ENCODE measurements at regions not wholly inside any gene's neighbourhood (a gene's known extent, or its start where the extent isn't known, plus 50 kb on each side); places are given as distances from the start of the nearest gene placed in this dataset.
"Not testable (repeated sequence)": the region's sequence is repeated elsewhere in the genome, so short reads cannot be mapped to it uniquely, and the experiment has no call there.

DNA sequence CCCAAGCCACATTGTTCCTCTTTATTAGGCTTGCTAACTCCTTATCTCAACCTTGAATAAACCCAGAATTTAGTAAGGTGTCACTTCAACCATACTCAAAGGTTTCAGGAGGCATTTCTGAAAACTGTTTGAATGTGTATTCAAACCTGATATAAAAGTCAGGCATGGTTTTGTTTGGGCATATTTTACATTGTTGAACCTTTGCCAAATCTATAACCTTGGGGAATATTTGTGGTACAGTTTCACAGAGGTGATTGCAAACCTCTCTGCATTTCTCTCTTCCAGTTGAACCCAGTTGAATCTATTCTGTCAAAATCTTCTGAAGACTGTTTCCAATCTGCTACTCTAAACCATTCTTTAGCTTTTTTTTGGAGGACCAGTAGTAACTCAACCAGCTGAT, 409.0 kb downstream of the TECRL start:
- Histone ChIP-seq H3K4me2 (ENCODE audit: insufficient read depth, low read length) (no peak overlapping the region), H4K20me1 (ENCODE audit: insufficient read depth, low read length) (no peaks in the 10 kb centered on the region), H3K27me3 (ENCODE audit: insufficient read depth, low read length) (no peaks in the 10 kb centered on the region), H2AFZ (ENCODE audit: low read length) (no peak overlapping the region), H3K4me1 (ENCODE audit: insufficient read depth, low read length) (no peaks in the 10 kb centered on the region), H3K27ac (ENCODE audit: low read depth, low read length) (no peak overlapping the region), H3K79me2 (ENCODE audit: insufficient read depth, low read length) (no peaks in the 10 kb centered on the region), H3K4me3 (ENCODE audit: insufficient read depth, low read length) (no peak overlapping the region), H3K36me3 (ENCODE audit: insufficient read depth, low read length) (no peaks in the 10 kb centered on the region), H3K9me3 (ENCODE audit: low read depth, low read length) (no peaks in the 10 kb centered on the region)
- DNase-seq (ENCODE audit: insufficient read length, low spot score, missing footprints) = no peak
- TF ChIP-seq, protein P1, sequence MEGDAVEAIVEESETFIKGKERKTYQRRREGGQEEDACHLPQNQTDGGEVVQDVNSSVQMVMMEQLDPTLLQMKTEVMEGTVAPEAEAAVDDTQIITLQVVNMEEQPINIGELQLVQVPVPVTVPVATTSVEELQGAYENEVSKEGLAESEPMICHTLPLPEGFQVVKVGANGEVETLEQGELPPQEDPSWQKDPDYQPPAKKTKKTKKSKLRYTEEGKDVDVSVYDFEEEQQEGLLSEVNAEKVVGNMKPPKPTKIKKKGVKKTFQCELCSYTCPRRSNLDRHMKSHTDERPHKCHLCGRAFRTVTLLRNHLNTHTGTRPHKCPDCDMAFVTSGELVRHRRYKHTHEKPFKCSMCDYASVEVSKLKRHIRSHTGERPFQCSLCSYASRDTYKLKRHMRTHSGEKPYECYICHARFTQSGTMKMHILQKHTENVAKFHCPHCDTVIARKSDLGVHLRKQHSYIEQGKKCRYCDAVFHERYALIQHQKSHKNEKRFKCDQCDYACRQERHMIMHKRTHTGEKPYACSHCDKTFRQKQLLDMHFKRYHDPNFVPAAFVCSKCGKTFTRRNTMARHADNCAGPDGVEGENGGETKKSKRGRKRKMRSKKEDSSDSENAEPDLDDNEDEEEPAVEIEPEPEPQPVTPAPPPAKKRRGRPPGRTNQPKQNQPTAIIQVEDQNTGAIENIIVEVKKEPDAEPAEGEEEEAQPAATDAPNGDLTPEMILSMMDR (IDR thresholded peaks at IDR 0.05; ENCODE audit: extremely low read depth, low read depth, low read length) = no peak

DNA sequence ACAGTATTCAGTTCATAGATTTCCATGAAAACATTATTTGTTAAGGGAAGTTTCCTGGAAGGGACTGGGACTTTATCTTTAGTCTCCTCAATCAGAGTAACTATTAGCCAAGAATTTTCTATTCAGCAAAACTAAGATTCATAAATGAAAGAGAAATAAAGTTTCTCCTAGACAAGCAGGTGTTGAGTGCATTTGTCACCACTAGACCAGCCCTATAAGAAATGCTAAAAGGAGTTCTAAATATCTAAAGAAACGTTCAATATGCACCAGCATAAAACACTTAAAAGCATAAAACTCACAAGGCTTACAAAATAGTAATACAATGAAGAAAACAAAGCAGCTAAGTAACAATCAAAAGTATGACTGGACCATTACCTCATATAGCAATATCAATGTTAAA, 423.0 kb downstream of the TECRL start:
- Histone ChIP-seq H3K9me3 (ENCODE audit: low read depth, low read length) (peaks cover 6% of the 10 kb centered on the region), H3K4me1 (ENCODE audit: insufficient read depth, low read length) (no peaks in the 10 kb centered on the region), H2AFZ (ENCODE audit: low read length) (no peak overlapping the region), H3K27me3 (ENCODE audit: insufficient read depth, low read length) (no peaks in the 10 kb centered on the region), H3K4me2 (ENCODE audit: insufficient read depth, low read length) (no peak overlapping the region), H3K79me2 (ENCODE audit: insufficient read depth, low read length) (no peaks in the 10 kb centered on the region), H3K36me3 (ENCODE audit: insufficient read depth, low read length) (no peaks in the 10 kb centered on the region), H3K4me3 (ENCODE audit: insufficient read depth, low read length) (no peak overlapping the region), H3K27ac (ENCODE audit: low read depth, low read length) (no peak overlapping the region), H4K20me1 (ENCODE audit: insufficient read depth, low read length) (no peaks in the 10 kb centered on the region)
- DNase-seq (ENCODE audit: insufficient read length, low spot score, missing footprints) = no peak
- TF ChIP-seq, protein P1 (IDR thresholded peaks at IDR 0.05; ENCODE audit: extremely low read depth, low read depth, low read length) = no peak

GRCh38 chr4:63983224-63983623, 426.0 kb downstream of the TECRL start:
- Histone ChIP-seq H3K9me3 (ENCODE audit: low read depth, low read length) (peaks cover 3% of the 10 kb centered on the region), H3K4me3 (ENCODE audit: insufficient read depth, low read length) (no peak overlapping the region), H3K4me2 (ENCODE audit: insufficient read depth, low read length) (no peak overlapping the region), H3K79me2 (ENCODE audit: insufficient read depth, low read length) (no peaks in the 10 kb centered on the region), H2AFZ (ENCODE audit: low read length) (no peak overlapping the region), H3K4me1 (ENCODE audit: insufficient read depth, low read length) (no peaks in the 10 kb centered on the region), H3K27me3 (ENCODE audit: insufficient read depth, low read length) (no peaks in the 10 kb centered on the region), H3K27ac (ENCODE audit: low read depth, low read length) (no peak overlapping the region), H4K20me1 (ENCODE audit: insufficient read depth, low read length) (no peaks in the 10 kb centered on the region), H3K36me3 (ENCODE audit: insufficient read depth, low read length) (no peaks in the 10 kb centered on the region)
- no peak for DNase-seq (ENCODE audit: insufficient read length, low spot score, missing footprints)
- TF ChIP-seq, protein P1 (IDR thresholded peaks at IDR 0.05; ENCODE audit: extremely low read depth, low read depth, low read length) = no peak

GRCh38 chr4:63965875-63966274, 443.4 kb downstream of the TECRL start:
- Histone ChIP-seq H3K4me1 (ENCODE audit: insufficient read depth, low read length) (no peaks in the 10 kb centered on the region), H4K20me1 (ENCODE audit: insufficient read depth, low read length) (no peaks in the 10 kb centered on the region), H3K36me3 (ENCODE audit: insufficient read depth, low read length) (no peaks in the 10 kb centered on the region), H2AFZ (ENCODE audit: low read length) (no peak overlapping the region), H3K9me3 (ENCODE audit: low read depth, low read length) (peaks cover 3% of the 10 kb centered on the region), H3K79me2 (ENCODE audit: insufficient read depth, low read length) (no peaks in the 10 kb centered on the region), H3K27ac (ENCODE audit: low read depth, low read length) (no peak overlapping the region), H3K4me3 (ENCODE audit: insufficient read depth, low read length) (no peak overlapping the region), H3K4me2 (ENCODE audit: insufficient read depth, low read length) (no peak overlapping the region), H3K27me3 (ENCODE audit: insufficient read depth, low read length) (no peaks in the 10 kb centered on the region)
- TF ChIP-seq, protein P1 (IDR thresholded peaks at IDR 0.05; ENCODE audit: extremely low read depth, low read depth, low read length) = no peak
- DNase-seq (ENCODE audit: insufficient read length, low spot score, missing footprints) = no peak

DNA sequence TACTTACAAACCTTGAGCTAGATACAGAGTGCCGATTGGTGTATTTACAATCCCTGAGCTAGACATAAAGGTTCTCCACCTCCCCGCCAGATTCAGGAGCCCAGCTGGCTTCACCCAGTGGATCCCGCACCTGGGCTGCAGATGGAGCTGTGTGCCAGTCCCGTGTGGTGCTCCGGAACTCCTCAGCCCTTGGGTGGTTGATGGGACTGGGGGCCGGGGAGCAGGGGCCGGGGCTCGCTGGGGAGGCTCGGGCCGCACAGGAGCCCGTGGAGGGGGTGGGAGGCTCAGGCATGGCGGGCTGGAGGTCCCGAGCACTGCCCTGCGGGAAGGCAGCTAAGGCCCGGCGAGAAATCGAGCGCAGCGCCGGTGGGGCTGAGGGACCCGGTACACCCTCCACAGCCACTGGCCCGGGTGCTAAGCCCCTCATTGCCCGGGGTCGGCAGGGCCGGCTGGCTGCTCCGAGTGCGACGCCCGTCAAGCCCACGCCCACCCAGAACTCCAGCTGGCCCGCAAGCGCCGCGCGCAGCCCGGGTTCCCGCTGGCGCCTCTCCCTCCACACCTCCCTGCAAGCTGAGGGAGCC, 466.5 kb downstream of the TECRL start:
- H2AFZ ChIP-seq (ENCODE audit: low read length) = not testable (repeated sequence)

More for the DNA sequence above, 466.5 kb downstream of the TECRL start:
- DNase-seq (ENCODE audit: insufficient read length, low spot score, missing footprints); H3K4me2 ChIP-seq (ENCODE audit: insufficient read depth, low read length); H3K9me3 ChIP-seq (ENCODE audit: low read depth, low read length); H3K36me3 ChIP-seq (ENCODE audit: insufficient read depth, low read length); H4K20me1 ChIP-seq (ENCODE audit: insufficient read depth, low read length); H3K4me3 ChIP-seq (ENCODE audit: insufficient read depth, low read length); H3K79me2 ChIP-seq (ENCODE audit: insufficient read depth, low read length); H3K27ac ChIP-seq (ENCODE audit: low read depth, low read length); H3K4me1 ChIP-seq (ENCODE audit: insufficient read depth, low read length); H3K27me3 ChIP-seq (ENCODE audit: insufficient read depth, low read length): not testable (repeated sequence)

Data from osteoblast (primary cell).